Trophoblast cell (in vitro differentiated cells and primary cell): ENCODE measurements at regions not wholly inside any gene's neighbourhood (a gene's known extent, or its start where the extent isn't known, plus 50 kb on each side); places are given as distances from the start of the nearest gene placed in this dataset.

Experiments used
- DNase-seq, 2 donors: peaks; one replicate each; pipeline ENCODE4 v3.0.0-alpha.2; 2016
- H2AFZ ChIP-seq: 2 replicates; pipeline ENCODE4 v1.6.1; 2013; ENCODE audit warnings: low read length, moderate library complexity, mild to moderate bottlenecking; ENCODE audit not compliant: insufficient read depth, poor library complexity
- H2AK5ac ChIP-seq: 2 replicates; pipeline ENCODE4 v1.6.1; 2013; ENCODE audit warnings: mild to moderate bottlenecking, low read length
- H2BK120ac ChIP-seq: 2 replicates; pipeline ENCODE4 v1.6.1; 2013; ENCODE audit warnings: low read length, mild to moderate bottlenecking, moderate library complexity; ENCODE audit not compliant: insufficient read depth, poor library complexity
- H2BK12ac ChIP-seq: 2 replicates; pipeline ENCODE4 v1.6.1; 2013; ENCODE audit warnings: mild to moderate bottlenecking, low read length, moderate library complexity
- H2BK5ac ChIP-seq: 2 replicates; pipeline ENCODE4 v1.6.1; 2013; ENCODE audit warnings: low read length, low read depth, moderate library complexity, mild to moderate bottlenecking; ENCODE audit not compliant: poor library complexity
- H3K14ac ChIP-seq: 2 replicates; pipeline ENCODE4 v1.6.1; 2013; ENCODE audit warnings: mild to moderate bottlenecking, low read length
- H3K18ac ChIP-seq: 2 replicates; pipeline ENCODE4 v1.6.1; 2013; ENCODE audit warnings: mild to moderate bottlenecking, low read length
- H3K23ac ChIP-seq: 2 replicates; pipeline ENCODE4 v1.6.1; 2013; ENCODE audit warnings: low read length
- H3K27ac ChIP-seq: 2 replicates; pipeline ENCODE4 v1.5.1; 2013; ENCODE audit warnings: low read depth, mild to moderate bottlenecking, inconsistent platforms, low read length, moderate library complexity
- H3K27me3 ChIP-seq: 2 replicates; pipeline ENCODE4 v1.6.1; 2013; ENCODE audit warnings: inconsistent platforms, mild to moderate bottlenecking, low read length, moderate library complexity; ENCODE audit not compliant: insufficient read depth
- H3K36me3 ChIP-seq, 2 experiments: 1 replicate in 1 of 2; 2 replicates in 1 of 2; pipeline ENCODE4 v1.6.1; 2013; ENCODE audit warnings: low read length in 2 of 2, mild to moderate bottlenecking in 2 of 2, moderate library complexity in 1 of 2; ENCODE audit not compliant: insufficient read depth in 2 of 2, control insufficient read depth in 1 of 2
- H3K4ac ChIP-seq: 2 replicates; pipeline ENCODE4 v1.6.1; 2013; ENCODE audit warnings: low read depth, mild to moderate bottlenecking, low read length, moderate library complexity
- H3K4me1 ChIP-seq, 2 experiments: 1 replicate in 1 of 2; 2 replicates in 1 of 2; pipeline ENCODE4 v1.6.1; 2013; ENCODE audit warnings: low read length in 2 of 2, mild to moderate bottlenecking in 2 of 2, moderate library complexity in 1 of 2; ENCODE audit not compliant: insufficient read depth in 2 of 2, control insufficient read depth in 1 of 2
- H3K4me2 ChIP-seq: 2 replicates; pipeline ENCODE4 v1.6.1; 2013; ENCODE audit warnings: inconsistent platforms, mild to moderate bottlenecking, low read length, moderate library complexity
- H3K4me3 ChIP-seq: 2 replicates; pipeline ENCODE4 v1.5.1; 2013; ENCODE audit warnings: mild to moderate bottlenecking, low read depth, low read length, inconsistent platforms
- H3K79me1 ChIP-seq: one replicate; pipeline ENCODE4 v1.6.1; 2013; ENCODE audit warnings: low read length
- H3K79me2 ChIP-seq: 2 replicates; pipeline ENCODE4 v1.6.1; 2013; ENCODE audit warnings: low read length, mild to moderate bottlenecking; ENCODE audit not compliant: control insufficient read depth, insufficient read depth, poor library complexity
- H3K9ac ChIP-seq: 2 replicates; pipeline ENCODE4 v1.6.1; 2013; ENCODE audit warnings: mild to moderate bottlenecking, low read length
- H3K9me3 ChIP-seq: 2 replicates; pipeline ENCODE4 v1.6.1; 2013; ENCODE audit warnings: low read depth, mild to moderate bottlenecking, control low read depth, inconsistent platforms, low read length; ENCODE audit not compliant: insufficient read depth
- H4K12ac ChIP-seq: 2 replicates; pipeline ENCODE4 v1.6.1; 2013; ENCODE audit warnings: low read depth, mild to moderate bottlenecking, low read length, moderate library complexity
- H4K8ac ChIP-seq: 2 replicates; pipeline ENCODE4 v1.6.1; 2013; ENCODE audit warnings: low read depth, mild to moderate bottlenecking, low read length, moderate library complexity
- H4K91ac ChIP-seq: one replicate; pipeline ENCODE4 v1.6.1; 2013; ENCODE audit warnings: low read depth, mild to moderate bottlenecking, low read length, moderate library complexity
- WGBS: extraction: QIAGEN DNeasy Blood & Tissue Kit; methylation state at CpG from one replicate; pipeline ENCODE4 v1.1.7; 2013; ENCODE audit warnings: missing lambda C conversion rate; ENCODE audit not compliant: insufficient read length, insufficient coverage; ENCODE audit errors: extremely low coverage; 5-methylcytosine and 5-hydroxymethylcytosine counted together

DNA sequence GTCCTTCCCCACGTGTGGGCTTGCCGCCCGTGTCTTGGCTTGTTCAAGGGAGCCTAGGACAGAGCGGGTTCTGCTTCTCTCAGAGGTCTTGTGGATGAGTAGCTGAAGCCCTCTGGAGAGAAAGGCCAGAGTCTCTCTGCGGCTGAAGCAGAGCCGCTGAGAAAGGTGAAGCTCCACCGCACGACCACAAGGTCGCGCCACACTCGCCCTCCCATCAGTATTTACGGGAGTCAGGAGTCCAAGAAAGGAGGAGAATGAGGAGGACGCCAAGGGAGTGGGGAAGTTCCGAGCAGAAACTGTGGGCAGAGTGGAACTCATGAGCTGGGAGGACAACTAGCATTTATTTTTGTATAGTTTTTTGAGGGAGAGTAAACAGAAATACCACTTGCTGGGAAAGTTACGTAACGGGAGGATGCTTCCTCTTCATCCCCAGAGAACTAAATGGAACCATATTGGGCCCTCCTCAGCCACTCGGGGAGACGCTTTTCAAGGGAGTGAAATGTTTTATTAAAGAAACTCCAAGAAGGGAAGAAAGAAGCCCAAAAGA is 51.6 kb upstream of the HAO2 start:
- no peak overlapping the region for H3K18ac ChIP-seq
- no peak overlapping the region for H2BK120ac ChIP-seq
- H3K9me3 ChIP-seq, result no peaks in the 10 kb centered on the region
- no peak overlapping the region for H3K23ac ChIP-seq
- no peak overlapping the region for H3K4me3 ChIP-seq
- H3K14ac ChIP-seq, result no peak overlapping the region
- no peak overlapping the region for H4K12ac ChIP-seq
- H4K91ac ChIP-seq, result no peak overlapping the region
- no peak overlapping the region for H2BK12ac ChIP-seq
- H4K8ac ChIP-seq, result no peak overlapping the region
- no peaks in the 10 kb centered on the region for H3K36me3 ChIP-seq
- no peaks in the 10 kb centered on the region for H3K79me2 ChIP-seq
- peak; percentile 17 to 64 for DNase-seq
- no peak overlapping the region for H2AK5ac ChIP-seq
- no peak overlapping the region for H3K27ac ChIP-seq
- H3K4me2 ChIP-seq, result no peak overlapping the region
- no peak overlapping the region for H3K9ac ChIP-seq
- H3K27me3 ChIP-seq, result no peaks in the 10 kb centered on the region
- H3K79me1 ChIP-seq, result no peaks in the 10 kb centered on the region
- no CpG with 5 or more reads among the region's 18 CpGs for WGBS
- no peaks in the 10 kb centered on the region for H3K4me1 ChIP-seq
- no peak overlapping the region for H2AFZ ChIP-seq
- no peak overlapping the region for H2BK5ac ChIP-seq
- H3K4ac ChIP-seq, result no peak overlapping the region

- Histone ChIP-seq H4K91ac (no peak overlapping the region), H2BK5ac (no peak overlapping the region), H2AFZ (no peak overlapping the region), H3K27ac (no peak overlapping the region), H3K79me1 (no peaks in the 10 kb centered on the region), H4K8ac (no peak overlapping the region), H3K9ac (no peak overlapping the region), H3K4me1 (no peaks in the 10 kb centered on the region), H2BK12ac (no peak overlapping the region), H4K12ac (no peak overlapping the region), H3K36me3 (no peaks in the 10 kb centered on the region), H3K14ac (no peak overlapping the region), H2BK120ac (no peak overlapping the region), H3K9me3 (no peaks in the 10 kb centered on the region), H3K4me2 (no peak overlapping the region), H3K4me3 (no peak overlapping the region), H3K79me2 (no peaks in the 10 kb centered on the region), H2AK5ac (no peak overlapping the region), H3K23ac (no peak overlapping the region), H3K27me3 (no peaks in the 10 kb centered on the region), H3K18ac (no peak overlapping the region), H3K4ac (no peak overlapping the region)
- no CpG with 5 or more reads among the region's 7 CpGs for WGBS
- DNase-seq, result no peak
Observed at GRCh38 chr1:119318466-119319309, 49.9 kb upstream of the HAO2 start.
